Myocyte (in vitro differentiated cells): ENCODE measurements at regions not wholly inside any gene's neighbourhood (a gene's known extent, or its start where the extent isn't known, plus 50 kb on each side); places are given as distances from the start of the nearest gene placed in this dataset.
A peak's percentile ranks its signal among the peaks of the same experiment; 100 is the strongest.

Experiments
- DNase-seq: peaks from one replicate; pipeline ENCODE4 v3.0.0-alpha.2; 2012; ENCODE audit warnings: low read depth

DNA sequence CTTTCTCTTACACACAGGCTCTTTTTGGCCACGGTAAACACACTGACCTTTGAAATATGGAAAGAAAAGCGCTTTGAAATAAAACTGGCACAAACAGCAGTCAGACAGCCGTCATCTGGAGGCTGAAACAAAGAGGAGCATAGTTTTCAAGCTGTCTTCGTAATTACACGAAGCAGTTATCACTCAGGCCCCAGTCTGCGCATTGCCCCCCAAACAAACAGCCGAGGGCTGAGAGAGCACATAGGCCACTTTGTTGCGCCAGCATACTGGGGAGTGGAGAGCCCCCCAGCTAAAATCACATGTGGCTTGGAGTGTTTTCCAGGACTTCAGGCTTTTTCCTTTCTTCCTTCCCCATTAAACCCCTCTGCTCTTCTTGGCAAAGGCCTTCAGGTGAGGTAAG is 142.9 kb upstream of the BTG1 start:
- DNase-seq: no peak

DNA sequence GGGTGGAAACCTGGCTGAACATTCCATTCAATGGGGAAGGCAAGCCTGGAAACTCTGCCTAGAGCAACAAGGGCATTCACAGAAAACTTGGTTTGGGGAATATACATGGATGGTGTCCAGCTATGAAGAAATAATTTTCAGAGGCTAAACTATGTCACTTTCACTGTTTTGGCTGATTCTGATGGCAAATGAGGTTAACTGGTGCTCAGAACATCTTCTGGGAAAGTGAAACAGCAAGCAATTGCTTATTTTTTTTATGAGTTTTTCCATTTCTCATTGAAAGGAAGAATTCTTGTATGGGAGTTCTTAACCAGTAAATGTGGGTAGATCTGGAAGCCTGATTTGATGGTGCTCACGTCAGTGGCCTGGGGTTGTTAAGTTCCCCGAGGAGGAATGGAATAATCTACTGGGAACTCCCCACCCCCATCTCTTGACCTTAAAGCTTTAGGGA is 132.8 kb upstream of the BTG1 start:
- DNase-seq: no peak

DNA sequence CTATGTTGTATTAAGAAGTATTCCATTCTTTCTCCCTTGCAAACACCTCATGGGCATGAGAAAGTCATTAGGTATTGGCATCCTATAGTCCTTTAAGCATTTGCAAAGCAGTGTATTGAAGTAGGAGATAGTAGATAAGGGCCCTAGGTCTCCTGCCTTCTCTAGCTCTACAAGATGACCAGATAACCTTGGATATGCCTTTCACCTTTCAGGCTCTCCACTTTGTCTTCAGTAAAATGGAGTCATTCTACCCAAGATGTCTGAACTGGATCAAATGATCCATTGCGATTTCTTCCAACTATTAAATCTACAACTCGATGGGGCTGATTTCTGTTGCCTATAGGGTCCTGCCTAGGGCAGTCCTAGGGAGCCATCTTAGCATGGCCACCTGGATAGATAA is 132.1 kb upstream of the BTG1 start:
- DNase-seq: no peak

DNA sequence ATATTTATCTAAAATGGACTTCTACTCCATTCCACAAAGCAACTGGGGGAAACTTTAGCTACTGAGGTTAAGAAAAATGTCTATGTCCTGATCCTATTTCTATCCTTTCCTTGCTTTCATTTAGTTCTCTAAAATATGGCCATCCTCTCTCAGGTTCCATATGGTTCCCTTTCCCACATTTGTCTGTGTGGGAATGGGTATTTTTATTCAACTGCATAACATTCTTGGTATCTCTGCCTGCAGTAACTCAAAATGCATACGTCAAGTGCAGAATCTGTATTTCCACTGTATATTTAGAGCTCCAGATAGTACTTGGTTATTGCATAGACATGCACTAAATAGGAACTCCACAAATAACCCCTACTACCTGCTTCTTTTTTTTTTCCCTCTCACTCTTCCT is 130.6 kb upstream of the BTG1 start:
- DNase-seq: no peak

DNA sequence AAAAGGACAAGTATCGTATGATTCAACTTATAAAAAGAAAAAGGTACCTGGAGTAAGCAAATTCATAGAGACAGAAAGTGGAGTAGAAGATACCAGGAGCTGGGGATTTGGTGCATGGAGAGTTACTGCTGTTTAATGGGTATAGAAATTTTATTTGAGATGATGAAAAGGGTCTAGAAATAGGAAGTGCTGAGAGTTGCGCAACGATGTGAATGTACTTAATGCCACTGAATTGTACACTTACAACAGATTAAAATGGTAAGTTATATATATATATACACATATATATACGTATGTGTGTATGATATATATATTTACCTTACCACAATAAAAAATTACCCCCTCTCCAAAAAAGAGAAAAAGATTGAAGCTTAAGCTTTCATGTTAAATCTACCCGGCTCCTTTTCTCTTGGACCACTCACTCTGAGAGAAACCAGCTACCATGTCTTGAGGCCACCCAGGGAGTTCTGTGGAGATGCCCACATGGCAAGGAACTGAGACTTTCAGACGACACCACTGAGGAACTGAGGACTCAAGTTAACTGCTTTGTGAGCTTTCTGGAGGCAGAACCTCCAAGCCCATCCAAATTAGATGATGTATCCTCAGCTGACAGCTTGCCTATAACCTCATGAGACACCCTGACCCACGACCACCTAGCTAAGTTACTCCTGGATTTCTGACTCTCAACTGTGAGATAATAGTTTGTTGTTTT is 130.0 kb upstream of the BTG1 start:
- no peak for DNase-seq

DNA sequence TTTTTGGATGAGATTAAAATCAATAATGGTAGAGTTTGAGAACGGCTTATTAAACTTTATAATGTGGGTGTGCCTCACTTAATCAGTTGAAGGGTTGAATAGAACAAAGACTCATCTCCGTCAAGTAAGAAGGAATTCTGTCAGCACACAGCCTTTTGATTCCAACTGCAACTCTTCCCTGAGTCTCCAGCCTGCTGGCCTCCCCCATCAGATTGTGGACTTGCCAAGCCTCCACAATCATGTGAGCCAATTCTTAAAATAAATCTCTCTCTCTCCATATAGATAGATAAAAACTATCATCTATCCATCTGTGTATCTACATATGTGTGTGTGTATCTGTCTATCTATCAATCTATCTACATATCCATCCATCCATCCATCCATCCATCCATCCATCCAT is 127.4 kb upstream of the BTG1 start:
- DNase-seq: no peak

DNA sequence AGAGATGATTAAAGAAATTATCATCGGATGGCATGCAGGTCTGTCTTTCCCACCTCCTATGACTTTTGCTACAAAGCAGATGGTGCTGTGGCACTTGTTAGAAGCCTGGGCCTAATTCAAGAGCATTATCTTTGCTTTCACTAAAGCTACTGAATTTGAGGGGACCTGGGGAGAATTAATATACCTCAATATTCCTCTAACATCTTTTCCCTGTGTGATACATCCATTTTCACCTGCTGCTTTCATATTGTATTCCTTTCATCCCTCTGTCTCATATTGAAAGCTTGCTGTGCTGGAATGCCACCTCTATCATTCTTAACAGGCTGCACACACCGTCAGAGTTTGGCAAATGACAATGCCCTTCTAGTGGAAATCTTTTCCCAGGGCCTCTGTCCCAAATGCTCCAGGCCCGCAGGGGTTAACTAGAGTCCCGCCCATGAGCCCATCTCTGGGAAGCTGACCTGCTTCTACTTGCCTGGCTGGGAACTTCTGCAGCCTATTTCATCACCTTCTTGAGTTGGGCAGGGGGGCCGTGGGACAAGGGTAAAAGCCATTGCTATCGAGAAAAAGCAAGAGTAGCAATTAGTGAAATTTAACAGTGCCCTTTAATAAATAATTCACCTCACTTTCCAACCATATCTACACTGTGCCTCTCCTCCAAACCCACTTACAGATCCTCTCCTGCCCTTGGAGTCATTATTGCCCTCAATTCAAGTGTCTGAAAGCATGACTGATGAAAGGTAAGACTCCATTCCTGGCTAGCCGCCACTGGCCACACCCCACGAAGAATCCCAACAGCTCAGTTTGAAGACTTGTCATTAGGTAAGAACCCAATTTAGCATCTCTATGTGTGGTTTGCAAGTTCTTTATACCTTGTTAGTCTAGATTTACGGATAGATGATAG is 126.7 kb upstream of the BTG1 start:
- no peak for DNase-seq

DNA sequence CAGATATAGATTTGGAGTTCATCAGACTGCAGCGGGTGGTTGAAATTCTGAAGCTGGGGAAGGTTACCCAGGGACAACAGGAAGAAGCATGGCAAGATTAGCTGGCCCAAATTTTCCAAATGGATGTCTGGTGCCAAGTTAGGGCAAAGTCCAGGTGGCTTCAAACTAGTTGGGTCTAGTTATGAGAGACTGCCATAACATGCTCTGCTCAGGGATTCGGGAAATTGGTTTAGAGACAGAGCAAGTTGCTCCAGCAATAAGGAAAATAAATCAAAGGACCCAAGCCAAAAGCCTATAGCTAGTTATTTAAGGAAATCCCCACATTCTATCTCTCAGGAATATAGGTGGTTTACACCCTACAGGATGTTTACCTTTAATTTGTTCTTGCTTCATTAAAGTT is 125.7 kb upstream of the BTG1 start:
- DNase-seq: no peak

DNA sequence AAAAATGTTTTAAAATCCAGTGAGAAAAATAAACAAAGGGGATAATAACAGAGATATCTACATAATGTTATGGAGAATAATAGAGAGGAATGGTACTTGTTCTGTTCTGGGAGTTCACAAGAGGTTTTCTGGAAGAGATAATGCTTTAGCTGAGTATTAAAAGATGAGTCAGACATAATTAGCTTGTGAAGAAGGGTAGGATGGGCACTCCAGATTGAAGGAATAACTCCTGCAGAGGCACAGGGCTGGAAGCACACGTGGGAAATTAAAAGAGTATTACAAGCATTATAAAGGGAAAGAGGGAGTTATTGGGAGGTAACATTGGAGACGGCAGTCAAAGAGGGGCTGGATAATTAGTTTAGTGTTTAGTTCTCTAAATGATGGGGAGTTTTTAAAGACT is 124.9 kb upstream of the BTG1 start:
- DNase-seq: no peak

DNA sequence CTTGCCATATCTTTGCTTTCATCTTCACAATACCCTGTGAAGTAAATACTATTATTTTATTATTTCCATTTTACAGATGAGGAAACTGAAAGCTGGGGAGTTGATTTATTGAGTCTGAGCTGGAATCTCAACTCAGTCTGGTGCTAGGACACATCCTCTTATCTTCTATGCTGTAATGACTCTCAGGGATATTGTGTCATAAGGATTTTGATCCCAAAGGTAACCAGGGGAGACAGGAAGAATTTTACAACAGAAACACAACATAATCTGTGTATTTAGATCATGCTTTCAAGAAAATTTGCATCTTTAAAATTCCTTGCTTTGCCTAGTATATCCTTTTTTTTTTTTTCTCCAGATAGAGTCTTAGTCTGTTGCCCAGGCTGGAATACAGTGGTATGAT is 123.3 kb upstream of the BTG1 start:
- no peak for DNase-seq

DNA sequence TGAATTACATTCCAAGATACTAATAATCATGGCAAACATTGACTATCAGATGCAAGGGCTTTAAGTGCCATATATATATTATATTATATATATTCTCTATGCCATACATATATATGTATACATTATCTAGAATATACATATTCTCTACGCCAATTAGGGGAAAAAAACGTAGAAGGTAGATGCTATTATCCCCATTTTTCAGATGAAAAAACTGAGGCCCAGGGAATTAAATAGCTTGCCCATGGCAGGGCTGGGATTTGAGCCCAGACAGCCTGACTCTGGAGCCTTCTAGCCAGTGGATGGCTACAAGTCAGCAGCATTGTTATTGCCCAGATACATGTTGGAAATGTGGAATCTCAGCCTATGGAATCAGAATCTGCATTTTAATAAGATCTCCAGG is 116.0 kb upstream of the BTG1 start:
- DNase-seq: no peak

DNA sequence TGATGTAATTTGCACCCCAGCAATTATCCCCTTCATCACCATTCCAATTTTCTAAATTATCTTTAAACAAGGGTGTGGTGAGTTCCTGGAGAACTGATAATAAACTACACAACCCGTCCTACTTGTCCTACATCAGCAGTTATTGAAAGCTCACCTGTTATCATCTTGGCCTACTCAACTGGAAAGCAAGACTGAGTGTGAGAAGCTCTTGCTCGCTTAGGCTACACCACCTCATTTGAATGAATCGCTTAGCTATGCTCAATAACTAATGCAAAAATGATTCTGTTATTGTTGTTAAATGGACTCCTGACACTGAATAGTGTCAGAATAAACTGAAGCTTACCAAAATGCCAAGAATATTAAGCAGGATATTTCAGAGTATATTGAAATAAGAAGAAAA is 115.4 kb upstream of the BTG1 start:
- no peak for DNase-seq

DNA sequence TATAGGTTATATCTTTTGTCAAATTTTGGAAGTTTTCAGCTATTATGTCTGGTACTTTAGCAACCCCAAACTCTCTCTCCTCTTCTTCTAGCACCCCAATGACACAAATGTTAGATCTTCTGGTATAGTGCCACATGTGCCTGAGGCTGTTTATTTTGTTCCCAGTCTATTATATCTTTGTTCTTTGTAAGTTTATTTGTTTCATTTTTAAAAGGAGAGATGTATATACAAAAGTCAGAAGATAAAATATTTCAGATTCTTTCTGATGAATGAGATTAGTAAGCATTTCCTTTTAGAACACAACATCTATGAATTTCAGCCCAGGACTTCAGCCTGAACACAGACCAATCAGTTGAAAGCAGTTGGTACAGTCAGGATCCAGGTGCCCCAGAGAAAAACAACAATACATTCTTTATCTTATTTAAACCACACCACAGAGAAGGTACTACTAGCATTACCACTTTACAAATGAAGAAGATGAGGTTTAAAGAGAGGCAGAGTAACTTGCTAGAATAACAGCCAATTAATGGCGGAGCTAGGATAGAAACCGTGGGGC is 114.1 kb upstream of the BTG1 start:
- no peak for DNase-seq

DNA sequence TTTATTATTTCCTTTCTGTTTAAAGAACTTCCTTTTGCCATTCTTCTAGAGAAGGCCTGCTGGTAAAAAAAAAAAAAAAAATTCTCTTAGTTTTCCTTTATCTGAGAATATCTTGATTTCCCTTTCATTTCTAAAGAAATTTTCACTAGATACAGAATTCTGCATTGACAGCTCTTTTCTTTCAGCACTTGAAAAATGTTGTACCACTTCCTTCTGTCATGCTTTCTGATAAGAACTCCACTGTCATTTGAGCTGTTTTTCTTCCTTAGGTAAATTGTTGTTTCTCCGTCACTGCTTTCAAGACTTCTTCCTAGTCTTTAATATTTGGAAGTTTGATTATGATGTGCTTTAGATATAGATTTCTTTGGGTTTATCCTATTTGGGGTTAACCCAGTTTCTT is 113.6 kb upstream of the BTG1 start:
- no peak for DNase-seq

DNA sequence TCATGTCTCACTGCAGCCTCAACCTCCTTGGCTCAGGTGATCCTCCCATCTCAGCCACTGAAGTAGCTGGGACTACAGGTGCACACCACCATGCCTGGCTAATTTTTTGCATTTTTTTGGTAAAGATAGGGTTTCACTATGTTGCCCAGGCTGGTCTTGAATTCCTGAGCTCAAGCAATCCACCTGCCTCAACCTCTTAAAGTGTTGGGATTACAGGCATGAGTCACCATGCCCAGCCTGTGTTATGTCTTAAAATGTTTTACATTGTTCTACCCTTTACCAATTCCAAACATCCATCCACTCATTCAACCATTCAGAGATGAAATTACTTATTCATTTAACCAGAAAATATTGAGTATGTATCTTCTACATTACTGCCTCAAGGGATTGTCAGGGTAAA is 111.6 kb upstream of the BTG1 start:
- DNase-seq: peak; percentile 34

DNA sequence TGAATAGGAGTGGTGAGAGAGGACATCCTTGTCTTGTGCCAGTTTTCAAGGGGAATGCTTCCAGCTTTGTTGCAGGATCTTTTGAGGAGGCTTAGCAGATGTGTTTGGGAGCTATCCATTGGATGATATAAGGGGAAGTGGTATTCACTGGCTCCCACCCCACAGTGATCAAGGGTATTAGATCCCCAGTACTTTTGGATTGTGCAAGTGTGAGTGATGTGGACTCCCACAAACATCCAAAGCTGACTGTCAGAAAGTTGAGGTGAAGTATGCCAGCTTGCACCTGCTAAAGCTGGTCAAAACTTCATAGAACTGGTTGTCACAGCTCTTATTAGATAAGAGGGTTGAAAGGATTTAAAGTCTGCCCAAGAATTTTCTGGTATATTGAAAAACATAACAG is 110.1 kb upstream of the BTG1 start:
- peak; percentile 90 for DNase-seq

DNA sequence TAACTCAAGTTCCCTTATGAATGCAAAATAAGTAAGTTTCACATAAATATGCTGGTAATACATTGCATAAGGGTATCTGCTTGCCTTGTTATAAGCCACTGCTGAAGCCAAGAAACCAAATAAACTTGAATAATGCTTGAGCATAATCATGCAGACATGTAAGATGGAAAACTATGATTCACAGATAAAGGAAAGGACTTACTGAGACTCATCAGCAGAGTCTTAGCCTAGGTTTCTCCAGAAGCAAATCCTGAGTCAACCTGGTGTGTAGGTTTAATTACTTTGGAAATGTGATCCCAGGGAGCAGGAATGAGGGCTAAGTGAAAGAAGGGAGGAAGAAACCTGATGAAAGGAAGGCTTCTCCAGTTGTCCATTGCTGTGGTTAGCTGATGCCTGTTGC is 107.7 kb upstream of the BTG1 start:
- DNase-seq: peak; percentile 48

DNA sequence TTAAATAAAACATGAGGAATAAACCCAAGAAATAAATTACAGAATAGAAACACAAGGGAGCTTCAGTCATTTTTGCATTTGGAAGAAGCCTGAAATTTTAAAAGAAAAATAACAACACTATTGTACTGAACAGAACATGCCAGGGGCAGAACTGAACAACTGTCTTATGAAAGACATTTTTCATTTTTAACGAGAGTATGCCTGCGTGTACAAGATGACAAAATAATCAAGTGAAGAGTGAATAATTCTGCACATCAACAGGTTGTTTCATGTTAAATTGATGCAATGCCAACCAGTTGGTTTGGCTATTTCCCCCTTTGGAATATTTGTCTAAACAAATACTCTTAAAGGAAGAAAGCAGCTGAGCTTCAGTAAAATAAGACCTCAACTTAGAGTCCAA is 103.3 kb upstream of the BTG1 start:
- no peak for DNase-seq

DNA sequence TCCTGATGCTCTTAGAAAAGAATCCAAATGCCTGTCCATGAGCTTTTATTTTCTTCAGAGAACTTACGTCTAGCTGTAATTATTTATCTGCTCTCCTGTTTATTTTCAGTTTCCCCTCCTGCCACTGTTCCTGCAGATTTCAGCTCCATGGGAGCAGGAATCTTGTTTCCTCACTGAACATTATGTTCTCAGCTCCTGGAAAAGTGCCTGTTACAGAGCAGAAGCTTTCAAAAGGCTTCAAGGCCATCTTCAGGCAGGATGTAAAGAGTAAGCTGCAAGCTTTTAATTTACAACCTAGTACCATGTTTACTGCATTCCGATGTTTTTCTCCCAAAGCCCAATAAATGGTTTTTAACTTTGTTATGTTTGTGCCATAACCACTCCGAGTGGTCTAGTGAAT is 98.4 kb upstream of the BTG1 start:
- peak; percentile 42 for DNase-seq

DNA sequence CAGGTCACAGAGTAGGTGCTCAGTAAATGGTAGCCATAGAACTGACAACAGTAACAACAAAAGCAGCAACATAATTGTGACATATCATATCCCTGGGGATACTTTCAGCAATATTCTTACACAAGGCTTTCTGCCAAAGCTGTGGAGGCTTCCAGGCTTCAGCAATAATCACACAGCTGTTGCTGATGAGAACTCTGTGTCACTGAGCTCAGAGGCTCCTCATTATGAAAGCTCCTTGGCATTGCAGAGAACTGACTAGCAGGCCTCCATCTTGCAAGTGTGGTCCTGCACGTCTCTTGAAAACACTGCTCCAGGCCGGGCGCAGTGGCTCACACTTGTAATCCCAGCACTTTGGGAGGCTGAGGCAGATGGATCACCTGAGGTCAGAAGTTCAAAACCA is 97.3 kb upstream of the BTG1 start:
- peak; percentile 71 for DNase-seq

DNA sequence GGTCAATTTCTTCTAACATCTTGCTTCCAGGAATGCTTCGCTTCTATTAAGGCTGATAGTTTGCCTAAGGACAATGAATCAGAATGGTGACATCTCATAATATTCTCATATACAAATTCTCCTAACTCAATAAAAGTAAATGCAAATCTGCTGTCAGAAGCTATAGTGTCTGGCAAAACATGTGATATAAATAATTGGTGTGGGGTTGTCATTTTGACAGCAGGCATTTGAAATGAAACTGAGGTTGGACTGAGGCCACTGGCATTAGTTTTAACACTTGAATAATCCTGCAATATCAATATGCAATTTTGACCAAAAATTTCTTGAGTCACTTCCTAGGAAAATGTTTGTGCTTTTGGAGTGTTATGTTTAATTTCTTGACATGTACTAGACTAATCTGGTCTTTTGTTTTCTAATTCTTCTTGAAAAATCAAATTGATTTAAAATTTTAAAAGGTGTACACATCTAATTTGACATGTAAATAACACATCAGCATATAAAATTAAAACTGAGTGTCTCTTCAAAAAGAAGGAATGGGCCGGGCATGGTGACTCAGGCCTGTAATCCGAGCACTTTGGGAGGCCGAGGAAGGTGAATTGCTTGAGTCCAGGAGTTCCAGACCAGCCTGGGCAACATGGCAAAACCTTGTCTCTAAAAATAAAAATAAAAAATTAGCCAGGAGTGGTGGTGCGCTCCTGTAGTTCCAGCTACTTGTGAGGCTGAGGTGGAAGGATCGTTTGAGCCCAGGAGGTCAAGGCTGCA is 92.3 kb upstream of the BTG1 start:
- DNase-seq: no peak

DNA sequence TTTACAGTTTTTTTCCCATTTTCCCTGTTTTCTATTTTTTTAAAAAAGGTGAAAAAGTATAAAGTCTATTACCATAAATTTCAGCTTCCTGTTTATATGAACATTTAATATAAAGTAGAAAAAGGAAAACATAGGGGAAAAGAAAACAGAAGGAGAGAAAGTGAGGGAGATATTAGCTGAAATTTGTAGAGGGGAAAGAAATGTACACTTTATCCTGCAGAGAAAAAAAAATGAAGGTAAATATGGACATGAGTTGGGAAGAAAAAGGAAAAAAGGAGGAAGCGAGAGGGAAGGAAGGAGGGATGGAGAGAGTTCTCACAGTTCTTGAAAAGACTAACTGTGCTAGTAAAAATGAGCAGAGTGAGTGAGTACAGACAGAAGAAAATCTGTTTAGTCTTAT is 91.6 kb upstream of the BTG1 start:
- DNase-seq: no peak
